ENCODE measurements at regions not wholly inside any gene's neighbourhood (a gene's known extent, or its start where the extent isn't known, plus 50 kb on each side); places are given as distances from the start of the nearest gene placed in this dataset.

DNA sequence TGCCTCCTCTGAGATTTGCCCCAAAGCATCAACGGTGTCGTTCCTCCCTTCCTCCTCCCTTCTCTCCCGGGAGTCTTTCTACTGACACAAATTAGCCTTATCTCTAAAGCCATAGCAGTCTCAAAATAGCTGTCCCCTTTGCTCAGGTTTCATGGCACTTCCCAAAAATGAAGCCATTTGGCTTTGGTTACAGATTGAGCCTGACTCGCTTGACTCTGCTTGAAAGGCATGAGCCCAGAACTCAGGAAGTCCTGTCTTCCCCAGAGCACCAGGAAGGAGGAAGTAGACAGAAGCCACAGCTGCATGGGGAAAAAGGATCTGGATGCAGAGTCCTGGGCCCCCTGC, 234.4 kb upstream of the RGPD4 start:
- TF ChIP-seq, protein P1, sequence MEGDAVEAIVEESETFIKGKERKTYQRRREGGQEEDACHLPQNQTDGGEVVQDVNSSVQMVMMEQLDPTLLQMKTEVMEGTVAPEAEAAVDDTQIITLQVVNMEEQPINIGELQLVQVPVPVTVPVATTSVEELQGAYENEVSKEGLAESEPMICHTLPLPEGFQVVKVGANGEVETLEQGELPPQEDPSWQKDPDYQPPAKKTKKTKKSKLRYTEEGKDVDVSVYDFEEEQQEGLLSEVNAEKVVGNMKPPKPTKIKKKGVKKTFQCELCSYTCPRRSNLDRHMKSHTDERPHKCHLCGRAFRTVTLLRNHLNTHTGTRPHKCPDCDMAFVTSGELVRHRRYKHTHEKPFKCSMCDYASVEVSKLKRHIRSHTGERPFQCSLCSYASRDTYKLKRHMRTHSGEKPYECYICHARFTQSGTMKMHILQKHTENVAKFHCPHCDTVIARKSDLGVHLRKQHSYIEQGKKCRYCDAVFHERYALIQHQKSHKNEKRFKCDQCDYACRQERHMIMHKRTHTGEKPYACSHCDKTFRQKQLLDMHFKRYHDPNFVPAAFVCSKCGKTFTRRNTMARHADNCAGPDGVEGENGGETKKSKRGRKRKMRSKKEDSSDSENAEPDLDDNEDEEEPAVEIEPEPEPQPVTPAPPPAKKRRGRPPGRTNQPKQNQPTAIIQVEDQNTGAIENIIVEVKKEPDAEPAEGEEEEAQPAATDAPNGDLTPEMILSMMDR (IDR thresholded peaks at IDR 0.05): no peak
- TF ChIP-seq POLR2A (IDR thresholded peaks at IDR 0.05) (no peak), EP300 (IDR thresholded peaks at IDR 0.05) (no peak), POLR2AphosphoS5 (IDR thresholded peaks at IDR 0.05) (no peak)

Measured in upper lobe of left lung (tissue), 4 donors.